ENCODE measurements at regions not wholly inside any gene's neighbourhood (a gene's known extent, or its start where the extent isn't known, plus 50 kb on each side); places are given as distances from the start of the nearest gene placed in this dataset.

DNA sequence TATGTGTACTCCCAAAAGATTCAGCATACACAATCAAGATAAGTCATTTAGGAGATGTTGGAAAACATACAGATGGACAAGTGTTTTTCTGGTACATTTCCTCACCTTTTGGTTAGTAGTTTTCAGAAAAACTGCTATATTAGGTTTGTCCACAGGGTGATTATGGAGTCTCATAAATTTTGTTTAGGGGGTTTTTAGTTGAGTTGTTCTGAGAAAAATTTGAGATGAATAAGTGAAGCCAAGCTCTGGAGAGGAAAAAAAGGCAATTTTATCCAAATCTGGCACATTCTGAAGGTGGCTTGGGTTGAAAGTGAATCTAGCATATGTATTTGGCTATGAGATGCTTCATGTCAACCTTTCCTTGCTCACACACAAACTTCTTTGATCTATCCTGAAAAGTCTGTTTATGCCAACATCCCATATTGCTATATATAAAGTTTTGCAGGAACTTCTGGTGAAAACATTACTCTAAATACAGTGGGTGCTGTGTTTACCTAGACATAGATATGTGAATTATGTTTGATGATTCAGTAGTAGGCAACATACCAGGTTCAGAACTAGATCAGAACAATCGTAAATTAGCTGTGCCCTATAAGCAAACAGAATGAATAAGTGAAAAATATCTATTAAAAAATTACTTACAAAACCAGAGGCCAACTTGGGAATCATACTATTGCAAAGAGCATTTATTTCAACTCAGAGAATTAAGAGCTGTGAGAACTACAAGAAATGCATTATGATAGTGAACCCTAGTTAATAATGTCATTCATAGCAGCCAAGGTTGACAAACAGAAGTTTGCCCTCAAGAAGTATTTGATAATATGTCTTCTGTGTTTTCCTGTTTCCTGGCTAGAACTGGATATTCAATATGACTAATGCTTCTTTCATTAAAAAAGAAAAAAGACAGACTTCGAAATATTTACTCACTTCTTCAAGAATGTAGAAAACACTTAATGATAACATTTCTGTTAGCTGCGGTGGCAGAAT lies 552.0 kb downstream of the IRS1 start:
- TF ChIP-seq CTCF (IDR thresholded peaks at IDR 0.05; ENCODE audit: unreplicated experiment) = peak; percentile 4
- DNase-seq (ENCODE audit: unreplicated experiment) = peak; percentile 13
- Mint-ChIP-seq H3K36me3 (ENCODE audit: insufficient read depth, unreplicated experiment) (no peaks in the 10 kb centered on the region), H3K4me1 (ENCODE audit: insufficient read depth, unreplicated experiment) (peaks cover 7% of the 10 kb centered on the region), H3K27ac (ENCODE audit: low read depth, unreplicated experiment) (no peak overlapping the region), H3K27me3 (ENCODE audit: insufficient read depth, unreplicated experiment) (no peaks in the 10 kb centered on the region), H3K9me3 (ENCODE audit: unreplicated experiment) (no peaks in the 10 kb centered on the region), H3K4me3 (ENCODE audit: unreplicated experiment) (no peak overlapping the region)
- ChIA-PET POLR2A (interaction anchor here (0.7 to 1.2 kb wide), 4 partner anchors 9 to 570 kb away, joined by 3 to 4 read pairs (median 4); no protein-coding TSS in a partner anchor), CTCF (interaction anchor here (0.5 to 0.9 kb wide), 4 partner anchors 9 to 465 kb away, joined by 3 to 4 read pairs (median 3); no protein-coding TSS in a partner anchor)
- intact Hi-C loops (cut with micrococcal nuclease) = no loop called here
- no TSS peak for BruUV-seq (replicated peaks)

- Mint-ChIP-seq H3K4me3 (ENCODE audit: unreplicated experiment) (no peak overlapping the region), H3K27ac (ENCODE audit: low read depth, unreplicated experiment) (no peak overlapping the region), H3K4me1 (ENCODE audit: insufficient read depth, unreplicated experiment) (no peaks in the 10 kb centered on the region), H3K9me3 (ENCODE audit: unreplicated experiment) (no peaks in the 10 kb centered on the region), H3K36me3 (ENCODE audit: insufficient read depth, unreplicated experiment) (no peaks in the 10 kb centered on the region), H3K27me3 (ENCODE audit: insufficient read depth, unreplicated experiment) (no peaks in the 10 kb centered on the region)
- POLR2A ChIA-PET = no interaction called here
- no TSS peak for BruUV-seq (replicated peaks)
- DNase-seq (ENCODE audit: unreplicated experiment) = no peak
- intact Hi-C loops (cut with micrococcal nuclease) = no loop called here
- CTCF ChIA-PET = no interaction called here
- no peak for TF ChIP-seq CTCF (IDR thresholded peaks at IDR 0.05; ENCODE audit: unreplicated experiment)
These were observed 565.4 kb downstream of the IRS1 start for GRCh38 chr2:226234187-226234586.

- Mint-ChIP-seq H3K27me3 (ENCODE audit: insufficient read depth, unreplicated experiment) (no peaks in the 10 kb centered on the region), H3K9me3 (ENCODE audit: unreplicated experiment) (no peaks in the 10 kb centered on the region), H3K4me3 (ENCODE audit: unreplicated experiment) (no peak overlapping the region), H3K27ac (ENCODE audit: low read depth, unreplicated experiment) (no peak overlapping the region), H3K4me1 (ENCODE audit: insufficient read depth, unreplicated experiment) (no peaks in the 10 kb centered on the region), H3K36me3 (ENCODE audit: insufficient read depth, unreplicated experiment) (no peaks in the 10 kb centered on the region)
- CTCF ChIA-PET = interaction anchor here (1.1 kb wide), 1 partner anchor 18 kb away, joined by 5 read pairs; no protein-coding TSS in a partner anchor
- intact Hi-C loops (cut with micrococcal nuclease) = no loop called here
- no TSS peak for BruUV-seq (replicated peaks)
- POLR2A ChIA-PET = no interaction called here
- no peak for TF ChIP-seq CTCF (IDR thresholded peaks at IDR 0.05; ENCODE audit: unreplicated experiment)
- DNase-seq (ENCODE audit: unreplicated experiment) = no peak
These were observed 566.2 kb downstream of the IRS1 start for GRCh38 chr2:226233388-226233787.

DNA sequence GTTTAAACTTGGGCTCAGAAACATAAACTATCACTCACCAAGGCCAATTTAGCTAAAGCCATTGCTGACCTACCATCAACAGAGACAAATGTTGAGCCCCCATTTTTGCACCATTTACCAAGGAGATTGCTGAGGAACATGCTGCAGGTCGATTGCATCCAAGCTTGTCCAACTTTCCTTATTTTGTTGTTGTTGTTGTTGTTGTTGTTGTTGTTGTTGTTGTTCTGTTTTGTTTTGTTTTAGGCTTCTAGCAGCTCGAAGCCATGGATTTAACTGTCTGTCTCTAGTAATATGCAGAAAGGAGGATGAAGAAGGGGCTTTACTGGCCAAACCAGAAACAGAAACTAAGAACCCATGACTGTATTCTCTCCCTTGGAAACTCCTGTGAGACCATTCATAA lies 571.5 kb downstream of the IRS1 start:
- no peak for DNase-seq (ENCODE audit: unreplicated experiment)
- no peak for TF ChIP-seq CTCF (IDR thresholded peaks at IDR 0.05; ENCODE audit: unreplicated experiment)
- ChIA-PET POLR2A (no interaction called here), CTCF (interaction anchor here (0.6 to 2.0 kb wide), 4 partner anchors 10 to 568 kb away, joined by 3 to 6 read pairs (median 4); no protein-coding TSS in a partner anchor)
- Mint-ChIP-seq H3K27me3 (ENCODE audit: insufficient read depth, unreplicated experiment) (no peaks in the 10 kb centered on the region), H3K4me1 (ENCODE audit: insufficient read depth, unreplicated experiment) (no peaks in the 10 kb centered on the region), H3K27ac (ENCODE audit: low read depth, unreplicated experiment) (no peak overlapping the region), H3K36me3 (ENCODE audit: insufficient read depth, unreplicated experiment) (no peaks in the 10 kb centered on the region), H3K4me3 (ENCODE audit: unreplicated experiment) (no peak overlapping the region), H3K9me3 (ENCODE audit: unreplicated experiment) (no peaks in the 10 kb centered on the region)
- intact Hi-C loops (cut with micrococcal nuclease) = no loop called here
- BruUV-seq (replicated peaks) = no TSS peak

Data from MCF 10A (cell line).